ENCODE measurements at regions not wholly inside any gene's neighbourhood (a gene's known extent, or its start where the extent isn't known, plus 50 kb on each side); places are given as distances from the start of the nearest gene placed in this dataset.

GRCh38 chr2:15828576-15828975 lies 111.8 kb upstream of the MYCN start:
- H3K27me3 ChIP-seq: no peaks in the 10 kb centered on the region
- DNase-seq: no peak
- H3K4me3 ChIP-seq: no peak overlapping the region
- no peaks in the 10 kb centered on the region for H3K9me3 ChIP-seq
- no peak for ATAC-seq
- no peaks in the 10 kb centered on the region for H3K4me1 ChIP-seq
- no peak overlapping the region for H3K27ac ChIP-seq
- WGBS (ENCODE audit: insufficient coverage, low coverage, low lambda C conversion rate, missing lambda C conversion rate): 76% methylated on average over 4 of the region's 5 CpGs
- TF ChIP-seq CTCF (IDR thresholded peaks at IDR 0.05) (no peak), POLR2A (IDR thresholded peaks at IDR 0.05) (no peak)
- intact Hi-C loops (cut with DNase I): no loop called here
- no peaks in the 10 kb centered on the region for H3K36me3 ChIP-seq

- ATAC-seq: no peak
These were observed 111.1 kb upstream of the MYCN start for GRCh38 chr2:15829091-15829801.

GRCh38 chr2:15829985-15830384 lies 110.4 kb upstream of the MYCN start:
- H3K27ac ChIP-seq: no peak overlapping the region
- intact Hi-C loops (cut with DNase I): no loop called here
- no peaks in the 10 kb centered on the region for H3K9me3 ChIP-seq
- 100% methylated on average over 1 of the region's 2 CpGs for WGBS (ENCODE audit: insufficient coverage, low coverage, low lambda C conversion rate, missing lambda C conversion rate)
- TF ChIP-seq POLR2A (IDR thresholded peaks at IDR 0.05) (no peak), CTCF (IDR thresholded peaks at IDR 0.05) (no peak)
- H3K4me3 ChIP-seq: no peak overlapping the region
- no peak for ATAC-seq
- DNase-seq: no peak
- H3K27me3 ChIP-seq: no peaks in the 10 kb centered on the region
- no peaks in the 10 kb centered on the region for H3K4me1 ChIP-seq
- no peaks in the 10 kb centered on the region for H3K36me3 ChIP-seq

More at GRCh38 chr2:15829091-15829801, 111.1 kb upstream of the MYCN start:
- TF ChIP-seq CTCF (IDR thresholded peaks at IDR 0.05): no peak
- no peak for TF ChIP-seq POLR2A (IDR thresholded peaks at IDR 0.05)
- H3K4me3 ChIP-seq: no peak overlapping the region
- H3K9me3 ChIP-seq: no peaks in the 10 kb centered on the region
- no peaks in the 10 kb centered on the region for H3K36me3 ChIP-seq
- H3K27ac ChIP-seq: no peak overlapping the region
- WGBS (ENCODE audit: insufficient coverage, low coverage, low lambda C conversion rate, missing lambda C conversion rate): 90% methylated on average over 1 of the region's 7 CpGs
- DNase-seq: no peak
- no peaks in the 10 kb centered on the region for H3K27me3 ChIP-seq
- intact Hi-C loops (cut with DNase I): no loop called here
- no peaks in the 10 kb centered on the region for H3K4me1 ChIP-seq

- Histone ChIP-seq H3K4me1 (no peaks in the 10 kb centered on the region), H3K27me3 (no peaks in the 10 kb centered on the region), H3K27ac (no peak overlapping the region), H3K9me3 (no peaks in the 10 kb centered on the region), H3K36me3 (no peaks in the 10 kb centered on the region), H3K4me3 (no peak overlapping the region)
- ATAC-seq (no peak), DNase-seq (no peak)
- no peak for TF ChIP-seq CTCF (IDR thresholded peaks at IDR 0.05)
- TF ChIP-seq POLR2A (IDR thresholded peaks at IDR 0.05): no peak
- WGBS (ENCODE audit: insufficient coverage, low coverage, low lambda C conversion rate, missing lambda C conversion rate): 80% methylated on average over 1 of the region's 1 CpG
- intact Hi-C loops (cut with DNase I): no loop called here
These were observed 109.3 kb upstream of the MYCN start for GRCh38 chr2:15830937-15831549.

Measured in right lobe of liver (tissue), 6 donors.